A549 (cell line): ENCODE measurements at regions not wholly inside any gene's neighbourhood (a gene's known extent, or its start where the extent isn't known, plus 50 kb on each side); places are given as distances from the start of the nearest gene placed in this dataset.

Experiments
- JUN ChIP-seq, 2 experiments: fragments of >200 bp; sonication (Bioruptor Twin); formaldehyde crosslinking; IDR thresholded peaks; 2 replicates in 1 of 2; 3 replicates in 1 of 2; pipeline ENCODE4 v1.6.1; 2016 to 2017
- NFE2L2 ChIP-seq: fragments of 150-350 bp; conservative IDR thresholded peaks from 2 replicates; pipeline ENCODE4 v1.6.1; 2014; ENCODE audit warnings: low read length
- TF ChIP-seq, protein P1 (sequence below): fragments of >200 bp; sonication (Bioruptor Twin); formaldehyde crosslinking; IDR thresholded peaks from 3 replicates; pipeline ENCODE4 v1.5.1; 2016
- TF ChIP-seq, protein P2 (sequence below): fragments of >200 bp; sonication (Bioruptor Twin); formaldehyde crosslinking; IDR thresholded peaks from 3 replicates; pipeline ENCODE4 v1.6.1; 2016

DNA sequence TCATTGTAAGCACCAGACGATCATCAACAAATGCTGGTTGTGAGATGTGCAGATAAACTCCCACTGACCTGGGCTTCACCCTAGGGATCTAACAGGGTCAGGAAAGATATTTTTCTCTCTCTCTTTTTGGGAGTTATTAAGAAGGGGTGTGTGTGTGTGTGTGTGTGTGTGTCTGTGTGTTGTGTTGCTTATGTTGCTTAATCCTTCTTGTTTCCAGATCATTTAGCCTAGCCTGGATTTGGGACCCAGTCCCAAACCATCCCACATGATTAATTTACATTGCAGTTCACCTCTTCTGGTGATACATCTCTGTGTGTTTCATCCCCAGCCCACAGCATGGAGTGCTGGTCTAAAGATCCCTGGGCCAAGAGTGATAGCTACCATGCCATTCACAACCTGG, 122.8 kb upstream of the IPO9 start:
- TF ChIP-seq NFE2L2: no peak
- TF ChIP-seq JUN (IDR thresholded peaks at IDR 0.05): no peak
- TF ChIP-seq, protein P1, sequence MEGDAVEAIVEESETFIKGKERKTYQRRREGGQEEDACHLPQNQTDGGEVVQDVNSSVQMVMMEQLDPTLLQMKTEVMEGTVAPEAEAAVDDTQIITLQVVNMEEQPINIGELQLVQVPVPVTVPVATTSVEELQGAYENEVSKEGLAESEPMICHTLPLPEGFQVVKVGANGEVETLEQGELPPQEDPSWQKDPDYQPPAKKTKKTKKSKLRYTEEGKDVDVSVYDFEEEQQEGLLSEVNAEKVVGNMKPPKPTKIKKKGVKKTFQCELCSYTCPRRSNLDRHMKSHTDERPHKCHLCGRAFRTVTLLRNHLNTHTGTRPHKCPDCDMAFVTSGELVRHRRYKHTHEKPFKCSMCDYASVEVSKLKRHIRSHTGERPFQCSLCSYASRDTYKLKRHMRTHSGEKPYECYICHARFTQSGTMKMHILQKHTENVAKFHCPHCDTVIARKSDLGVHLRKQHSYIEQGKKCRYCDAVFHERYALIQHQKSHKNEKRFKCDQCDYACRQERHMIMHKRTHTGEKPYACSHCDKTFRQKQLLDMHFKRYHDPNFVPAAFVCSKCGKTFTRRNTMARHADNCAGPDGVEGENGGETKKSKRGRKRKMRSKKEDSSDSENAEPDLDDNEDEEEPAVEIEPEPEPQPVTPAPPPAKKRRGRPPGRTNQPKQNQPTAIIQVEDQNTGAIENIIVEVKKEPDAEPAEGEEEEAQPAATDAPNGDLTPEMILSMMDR: no peak
- TF ChIP-seq, protein P2, sequence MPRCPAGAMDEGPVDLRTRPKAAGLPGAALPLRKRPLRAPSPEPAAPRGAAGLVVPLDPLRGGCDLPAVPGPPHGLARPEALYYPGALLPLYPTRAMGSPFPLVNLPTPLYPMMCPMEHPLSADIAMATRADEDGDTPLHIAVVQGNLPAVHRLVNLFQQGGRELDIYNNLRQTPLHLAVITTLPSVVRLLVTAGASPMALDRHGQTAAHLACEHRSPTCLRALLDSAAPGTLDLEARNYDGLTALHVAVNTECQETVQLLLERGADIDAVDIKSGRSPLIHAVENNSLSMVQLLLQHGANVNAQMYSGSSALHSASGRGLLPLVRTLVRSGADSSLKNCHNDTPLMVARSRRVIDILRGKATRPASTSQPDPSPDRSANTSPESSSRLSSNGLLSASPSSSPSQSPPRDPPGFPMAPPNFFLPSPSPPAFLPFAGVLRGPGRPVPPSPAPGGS: no peak
